ENCODE measurements at regions not wholly inside any gene's neighbourhood (a gene's known extent, or its start where the extent isn't known, plus 50 kb on each side); places are given as distances from the start of the nearest gene placed in this dataset.

DNA sequence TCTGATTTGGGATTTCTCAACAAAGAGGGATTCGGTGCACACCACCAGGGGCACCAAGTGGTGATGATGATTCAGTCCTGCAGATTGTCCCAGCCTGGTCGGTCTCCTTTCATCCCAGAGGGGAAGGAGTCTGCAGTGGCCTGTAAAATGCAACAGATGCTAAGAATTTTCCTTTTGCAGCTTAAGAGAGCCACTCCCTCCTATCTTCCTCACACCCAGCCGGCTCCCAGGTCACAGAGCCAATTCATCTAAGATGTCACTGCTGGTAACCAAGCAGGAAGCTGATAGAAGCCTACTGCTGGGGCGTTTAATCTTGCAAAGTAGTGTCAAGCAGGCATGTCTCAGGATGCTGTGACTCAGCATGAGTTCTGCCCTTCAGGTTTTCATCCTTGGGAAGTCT, 203.8 kb upstream of the LRFN2 start:
- H3K9me3 Mint-ChIP-seq (ENCODE audit: unreplicated experiment): peaks cover 4% of the 10 kb centered on the region
- DNase-seq: no peak
- TF ChIP-seq, protein P1, sequence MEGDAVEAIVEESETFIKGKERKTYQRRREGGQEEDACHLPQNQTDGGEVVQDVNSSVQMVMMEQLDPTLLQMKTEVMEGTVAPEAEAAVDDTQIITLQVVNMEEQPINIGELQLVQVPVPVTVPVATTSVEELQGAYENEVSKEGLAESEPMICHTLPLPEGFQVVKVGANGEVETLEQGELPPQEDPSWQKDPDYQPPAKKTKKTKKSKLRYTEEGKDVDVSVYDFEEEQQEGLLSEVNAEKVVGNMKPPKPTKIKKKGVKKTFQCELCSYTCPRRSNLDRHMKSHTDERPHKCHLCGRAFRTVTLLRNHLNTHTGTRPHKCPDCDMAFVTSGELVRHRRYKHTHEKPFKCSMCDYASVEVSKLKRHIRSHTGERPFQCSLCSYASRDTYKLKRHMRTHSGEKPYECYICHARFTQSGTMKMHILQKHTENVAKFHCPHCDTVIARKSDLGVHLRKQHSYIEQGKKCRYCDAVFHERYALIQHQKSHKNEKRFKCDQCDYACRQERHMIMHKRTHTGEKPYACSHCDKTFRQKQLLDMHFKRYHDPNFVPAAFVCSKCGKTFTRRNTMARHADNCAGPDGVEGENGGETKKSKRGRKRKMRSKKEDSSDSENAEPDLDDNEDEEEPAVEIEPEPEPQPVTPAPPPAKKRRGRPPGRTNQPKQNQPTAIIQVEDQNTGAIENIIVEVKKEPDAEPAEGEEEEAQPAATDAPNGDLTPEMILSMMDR (IDR thresholded peaks at IDR 0.05; ENCODE audit: partially characterized antibody, unreplicated experiment): no peak
- no peak overlapping the region for H3K27ac Mint-ChIP-seq (ENCODE audit: unreplicated experiment)
- no peak overlapping the region for H3K4me3 Mint-ChIP-seq (ENCODE audit: unreplicated experiment)
- H3K36me3 Mint-ChIP-seq (ENCODE audit: unreplicated experiment): no peaks in the 10 kb centered on the region
- H3K27me3 Mint-ChIP-seq (ENCODE audit: unreplicated experiment): peaks cover 3% of the 10 kb centered on the region
- peaks cover 19% of the 10 kb centered on the region for H3K4me1 Mint-ChIP-seq (ENCODE audit: low read depth, unreplicated experiment)

- no peak for DNase-seq
- peaks cover 2% of the 10 kb centered on the region for H3K9me3 Mint-ChIP-seq (ENCODE audit: unreplicated experiment)
- H3K36me3 Mint-ChIP-seq (ENCODE audit: unreplicated experiment): no peaks in the 10 kb centered on the region
- no peak overlapping the region for H3K4me3 Mint-ChIP-seq (ENCODE audit: unreplicated experiment)
- TF ChIP-seq, protein P1 (IDR thresholded peaks at IDR 0.05; ENCODE audit: partially characterized antibody, unreplicated experiment): no peak
- H3K4me1 Mint-ChIP-seq (ENCODE audit: low read depth, unreplicated experiment): peaks cover 14% of the 10 kb centered on the region
- peak overlapping the region; percentile 79 for H3K27ac Mint-ChIP-seq (ENCODE audit: unreplicated experiment)
- H3K27me3 Mint-ChIP-seq (ENCODE audit: unreplicated experiment): peaks cover 5% of the 10 kb centered on the region
Observed at GRCh38 chr6:40788661-40789655, 201.8 kb upstream of the LRFN2 start.

GRCh38 chr6:40782355-40782754, 195.2 kb upstream of the LRFN2 start:
- DNase-seq: no peak
- TF ChIP-seq, protein P1 (IDR thresholded peaks at IDR 0.05; ENCODE audit: partially characterized antibody, unreplicated experiment): no peak
- no peaks in the 10 kb centered on the region for H3K9me3 Mint-ChIP-seq (ENCODE audit: unreplicated experiment)
- H3K27me3 Mint-ChIP-seq (ENCODE audit: unreplicated experiment): peaks cover 5% of the 10 kb centered on the region
- H3K4me3 Mint-ChIP-seq (ENCODE audit: unreplicated experiment): no peak overlapping the region
- H3K4me1 Mint-ChIP-seq (ENCODE audit: low read depth, unreplicated experiment): no peaks in the 10 kb centered on the region
- no peaks in the 10 kb centered on the region for H3K36me3 Mint-ChIP-seq (ENCODE audit: unreplicated experiment)
- no peak overlapping the region for H3K27ac Mint-ChIP-seq (ENCODE audit: unreplicated experiment)

DNA sequence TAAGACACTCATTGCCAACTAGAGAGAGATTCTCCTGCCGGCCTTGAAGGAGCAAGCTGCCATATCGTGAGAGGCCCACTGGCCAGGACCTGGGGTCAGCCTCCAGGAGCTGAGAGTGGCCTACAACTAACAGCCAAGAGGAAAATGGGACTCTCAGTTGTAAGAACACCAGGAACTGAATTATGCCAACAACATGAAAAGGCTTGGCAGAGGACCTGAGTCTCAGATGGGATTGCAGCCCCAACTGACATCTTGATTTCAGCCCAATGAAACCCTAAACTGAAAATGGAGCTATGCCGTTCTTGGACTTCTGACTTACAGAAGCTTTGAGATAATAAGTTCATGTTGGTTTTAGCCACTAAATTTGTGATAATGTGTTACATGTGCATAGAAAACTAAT, 193.5 kb upstream of the LRFN2 start:
- Mint-ChIP-seq H3K4me1 (ENCODE audit: low read depth, unreplicated experiment) (no peaks in the 10 kb centered on the region), H3K4me3 (ENCODE audit: unreplicated experiment) (no peak overlapping the region), H3K36me3 (ENCODE audit: unreplicated experiment) (no peaks in the 10 kb centered on the region), H3K27me3 (ENCODE audit: unreplicated experiment) (peaks cover 2% of the 10 kb centered on the region), H3K27ac (ENCODE audit: unreplicated experiment) (no peak overlapping the region), H3K9me3 (ENCODE audit: unreplicated experiment) (no peaks in the 10 kb centered on the region)
- TF ChIP-seq, protein P1 (IDR thresholded peaks at IDR 0.05; ENCODE audit: partially characterized antibody, unreplicated experiment): no peak
- DNase-seq: no peak

DNA sequence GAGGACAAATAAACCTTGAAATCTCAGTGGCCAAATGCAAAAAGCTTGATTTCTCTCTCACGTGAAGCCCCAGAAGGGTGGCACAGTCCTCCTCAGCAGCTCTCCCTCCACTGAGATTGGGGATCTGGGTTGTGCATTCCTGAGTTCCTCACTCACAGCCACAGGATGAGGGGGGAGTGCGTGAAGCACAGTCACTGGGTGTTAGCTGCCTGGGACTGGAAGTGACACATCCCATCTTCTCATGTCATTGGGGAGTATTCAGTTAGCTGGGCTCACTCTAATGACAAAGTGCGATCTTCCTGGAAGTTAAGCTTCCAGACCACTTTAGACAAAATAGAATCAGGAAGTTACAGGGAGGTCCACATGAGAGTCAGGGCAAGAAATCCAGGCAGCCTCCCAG, 192.2 kb upstream of the LRFN2 start:
- Mint-ChIP-seq H3K27ac (ENCODE audit: unreplicated experiment) (no peak overlapping the region), H3K4me1 (ENCODE audit: low read depth, unreplicated experiment) (no peaks in the 10 kb centered on the region), H3K4me3 (ENCODE audit: unreplicated experiment) (no peak overlapping the region)

More for the DNA sequence above, 192.2 kb upstream of the LRFN2 start:
- H3K27me3 Mint-ChIP-seq (ENCODE audit: unreplicated experiment): peaks cover 2% of the 10 kb centered on the region
- H3K9me3 Mint-ChIP-seq (ENCODE audit: unreplicated experiment): no peaks in the 10 kb centered on the region
- no peak for DNase-seq
- no peaks in the 10 kb centered on the region for H3K36me3 Mint-ChIP-seq (ENCODE audit: unreplicated experiment)
- TF ChIP-seq, protein P1 (IDR thresholded peaks at IDR 0.05; ENCODE audit: partially characterized antibody, unreplicated experiment): no peak

Measured in glutamatergic neuron (in vitro differentiated cells).